Endodermal cell (in vitro differentiated cells): ENCODE measurements at regions not wholly inside any gene's neighbourhood (a gene's known extent, or its start where the extent isn't known, plus 50 kb on each side); places are given as distances from the start of the nearest gene placed in this dataset.
A peak's percentile ranks its signal among the peaks of the same experiment; 100 is the strongest.
"Not testable (repeated sequence)": the region's sequence is repeated elsewhere in the genome, so short reads cannot be mapped to it uniquely, and the experiment has no call there.

Experiments used
- DNase-seq: peaks from one replicate; pipeline ENCODE4 v3.0.0-alpha.2; 2017
- H3K27ac ChIP-seq: 2 replicates; pipeline ENCODE4 v1.5.1; 2013; ENCODE audit warnings: mild to moderate bottlenecking, low read depth, low read length, moderate library complexity
- H3K27me3 ChIP-seq: 2 replicates; pipeline ENCODE4 v1.6.1; 2013; ENCODE audit warnings: mild to moderate bottlenecking, low read length, moderate library complexity; ENCODE audit not compliant: insufficient read depth, control insufficient read depth, poor library complexity, severe bottlenecking
- H3K36me3 ChIP-seq: 2 replicates; pipeline ENCODE4 v1.7.0; 2013; ENCODE audit warnings: mild to moderate bottlenecking, low read length, moderate library complexity; ENCODE audit not compliant: control insufficient read depth, insufficient read depth
- H3K4me1 ChIP-seq: one replicate; pipeline ENCODE4 v1.7.0; 2013; ENCODE audit warnings: low read length; ENCODE audit not compliant: control insufficient read depth, insufficient read depth
- H3K4me3 ChIP-seq: 2 replicates; pipeline ENCODE4 v1.5.1; 2013; ENCODE audit warnings: mild to moderate bottlenecking, low read length, moderate library complexity
- H3K9ac ChIP-seq: 2 replicates; pipeline ENCODE4 v1.6.1; 2013; ENCODE audit warnings: mild to moderate bottlenecking, low read length, moderate library complexity; ENCODE audit not compliant: poor library complexity, severe bottlenecking; ENCODE audit errors: extremely low read depth
- H3K9me3 ChIP-seq: 2 replicates; pipeline ENCODE4 v1.6.1; 2013; ENCODE audit warnings: mild to moderate bottlenecking, low read length, moderate library complexity; ENCODE audit not compliant: control insufficient read depth
- H3K27ac Mint-ChIP-seq: 2 replicates; pipeline ENCODE4 v1.8.0; 2020; ENCODE audit warnings: mixed read lengths
- H3K27me3 Mint-ChIP-seq: 2 replicates; pipeline ENCODE4 v1.8.0; 2021; ENCODE audit warnings: mild to moderate bottlenecking, mixed read lengths; ENCODE audit not compliant: insufficient read depth
- H3K36me3 Mint-ChIP-seq: 2 replicates; pipeline ENCODE4 v1.8.0; 2020; ENCODE audit warnings: low read depth, mixed read lengths
- H3K4me1 Mint-ChIP-seq: 2 replicates; pipeline ENCODE4 v1.8.0; 2020; ENCODE audit warnings: mixed read lengths
- H3K4me3 Mint-ChIP-seq: 2 replicates; pipeline ENCODE4 v1.8.0; 2020; ENCODE audit warnings: mild to moderate bottlenecking, moderate library complexity, mixed read lengths
- H3K9me3 Mint-ChIP-seq: 2 replicates; pipeline ENCODE4 v1.8.0; 2020; ENCODE audit warnings: mild to moderate bottlenecking, mixed read lengths
- WGBS, 2 experiments: methylation state at CpG; one replicate each; pipeline versions ENCODE4 v1.1.5 to v1.1.7; 2013; ENCODE audit warnings: missing lambda C conversion rate in 2 of 2, mixed read lengths in 1 of 2; ENCODE audit not compliant: insufficient coverage in 1 of 2, insufficient read length in 1 of 2; 5-methylcytosine and 5-hydroxymethylcytosine counted together
- TF ChIP-seq, protein P1 (sequence below): fragments of 200-600 bp; sonication (generic); conservative IDR thresholded peaks from 2 replicates; pipeline ENCODE4 v1.5.0; 2021; ENCODE audit warnings: antibody characterized with exemption, mild to moderate bottlenecking

DNA sequence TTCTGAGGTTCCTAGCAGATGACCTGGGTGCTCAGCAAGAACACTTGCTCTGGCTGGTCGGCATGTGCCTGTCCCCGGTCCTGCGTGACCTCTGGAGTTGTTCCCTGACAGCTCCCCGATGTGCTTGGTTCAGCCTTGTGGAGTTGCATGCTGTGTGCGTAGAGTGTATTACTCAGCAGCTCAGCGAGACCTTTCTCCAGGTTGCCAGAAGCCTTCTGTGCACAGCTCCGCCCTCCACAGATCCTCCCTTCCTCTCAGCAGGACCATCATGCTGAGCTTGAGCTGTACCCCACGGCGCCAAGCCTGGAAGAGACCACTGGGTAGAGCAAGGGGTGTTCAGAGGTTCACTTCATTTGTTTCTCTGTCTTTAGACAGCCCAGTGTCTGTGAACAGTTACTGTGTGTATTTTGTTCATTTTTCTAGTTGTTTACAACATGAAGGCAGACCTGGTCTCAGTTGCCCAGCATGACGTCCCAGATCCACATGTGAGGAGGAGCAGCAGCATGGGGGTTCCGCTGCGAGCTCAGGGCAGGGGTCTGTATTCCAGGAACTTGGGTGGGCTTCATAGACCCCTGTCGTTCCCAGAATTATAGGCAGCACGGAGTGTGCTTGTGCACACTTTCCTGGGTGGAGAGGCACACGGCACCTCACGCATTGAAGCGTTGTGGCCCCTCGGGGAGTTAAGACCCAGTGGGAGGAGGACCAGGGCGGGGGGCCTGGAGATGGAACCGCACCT lies 148.6 kb downstream of the IGLL1 start:
- no peaks in the 10 kb centered on the region for H3K4me1 ChIP-seq
- H3K4me1 Mint-ChIP-seq = peaks cover 18% of the 10 kb centered on the region
- H3K4me3 ChIP-seq = no peak overlapping the region
- WGBS, 2 experiments = 70 to 78% methylated on average over 16 to 20 of the region's 20 CpGs
- no peaks in the 10 kb centered on the region for H3K36me3 ChIP-seq
- TF ChIP-seq, protein P1, sequence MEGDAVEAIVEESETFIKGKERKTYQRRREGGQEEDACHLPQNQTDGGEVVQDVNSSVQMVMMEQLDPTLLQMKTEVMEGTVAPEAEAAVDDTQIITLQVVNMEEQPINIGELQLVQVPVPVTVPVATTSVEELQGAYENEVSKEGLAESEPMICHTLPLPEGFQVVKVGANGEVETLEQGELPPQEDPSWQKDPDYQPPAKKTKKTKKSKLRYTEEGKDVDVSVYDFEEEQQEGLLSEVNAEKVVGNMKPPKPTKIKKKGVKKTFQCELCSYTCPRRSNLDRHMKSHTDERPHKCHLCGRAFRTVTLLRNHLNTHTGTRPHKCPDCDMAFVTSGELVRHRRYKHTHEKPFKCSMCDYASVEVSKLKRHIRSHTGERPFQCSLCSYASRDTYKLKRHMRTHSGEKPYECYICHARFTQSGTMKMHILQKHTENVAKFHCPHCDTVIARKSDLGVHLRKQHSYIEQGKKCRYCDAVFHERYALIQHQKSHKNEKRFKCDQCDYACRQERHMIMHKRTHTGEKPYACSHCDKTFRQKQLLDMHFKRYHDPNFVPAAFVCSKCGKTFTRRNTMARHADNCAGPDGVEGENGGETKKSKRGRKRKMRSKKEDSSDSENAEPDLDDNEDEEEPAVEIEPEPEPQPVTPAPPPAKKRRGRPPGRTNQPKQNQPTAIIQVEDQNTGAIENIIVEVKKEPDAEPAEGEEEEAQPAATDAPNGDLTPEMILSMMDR = no peak
- peaks cover 9% of the 10 kb centered on the region for H3K9me3 ChIP-seq
- H3K27me3 Mint-ChIP-seq = peaks cover 7% of the 10 kb centered on the region
- H3K9ac ChIP-seq = no peak overlapping the region
- no peaks in the 10 kb centered on the region for H3K36me3 Mint-ChIP-seq
- peak; percentile 78 for DNase-seq
- H3K27ac ChIP-seq = peak overlapping the region; percentile 1
- H3K4me3 Mint-ChIP-seq = no peak overlapping the region
- H3K27me3 ChIP-seq = no peaks in the 10 kb centered on the region
- H3K9me3 Mint-ChIP-seq = peaks cover 18% of the 10 kb centered on the region
- no peak overlapping the region for H3K27ac Mint-ChIP-seq

DNA sequence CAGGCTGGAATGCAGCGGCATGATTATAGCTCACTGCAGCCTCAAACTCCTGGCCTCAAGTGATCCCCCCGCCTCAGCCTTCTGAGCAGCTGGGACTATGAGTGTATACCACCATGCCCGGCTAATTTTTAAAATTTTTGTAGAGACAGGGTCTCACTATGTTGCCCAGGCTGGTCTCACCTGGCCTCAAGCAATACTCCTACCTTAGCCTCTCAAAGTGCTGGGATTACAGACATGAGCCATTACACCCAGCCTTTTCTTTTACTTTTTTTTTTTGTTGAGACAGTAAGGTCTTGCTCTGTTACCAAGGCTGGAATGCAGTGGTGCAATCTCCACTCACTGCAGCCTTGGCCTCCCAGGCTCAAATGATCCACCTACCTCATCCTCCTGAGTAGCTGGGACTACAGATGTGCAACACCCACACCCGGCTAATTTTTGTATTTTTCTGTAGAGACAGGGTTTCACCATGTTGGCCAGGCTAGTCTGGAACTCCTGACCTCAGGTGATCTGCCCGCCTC lies 155.5 kb downstream of the IGLL1 start:
- H3K27me3 Mint-ChIP-seq, H3K4me1 Mint-ChIP-seq, H3K4me3 ChIP-seq, H3K9me3 ChIP-seq, H3K36me3 ChIP-seq, H3K36me3 Mint-ChIP-seq, H3K9ac ChIP-seq, H3K27me3 ChIP-seq, H3K4me3 Mint-ChIP-seq, H3K27ac Mint-ChIP-seq, DNase-seq, H3K27ac ChIP-seq, H3K4me1 ChIP-seq, H3K9me3 Mint-ChIP-seq: not testable (repeated sequence)
- 91 to 95% methylated on average over 5 of the region's 5 CpGs for WGBS, 2 experiments

DNA sequence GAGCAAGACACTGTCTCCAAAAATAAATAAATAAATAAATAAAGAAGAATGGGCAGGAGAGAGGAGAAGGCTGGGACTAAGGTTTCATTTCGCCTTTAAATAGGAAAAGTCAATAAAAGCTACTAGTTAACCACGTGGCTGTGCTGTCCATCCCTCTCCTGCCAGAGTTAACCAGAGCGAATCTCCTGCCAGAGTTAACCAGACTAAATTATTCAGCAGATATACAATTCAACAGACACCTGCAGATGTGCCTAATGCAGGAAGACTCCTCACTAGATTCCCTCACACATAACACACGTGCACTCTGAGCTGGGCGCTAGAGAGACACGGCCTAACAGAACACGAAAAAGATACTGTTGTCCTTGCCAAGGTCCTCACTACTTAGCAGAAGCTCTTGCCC lies 156.1 kb downstream of the IGLL1 start:
- Mint-ChIP-seq H3K27ac (no peak overlapping the region), H3K27me3 (peaks cover 1% of the 10 kb centered on the region), H3K9me3 (peaks cover 7% of the 10 kb centered on the region), H3K4me1 (no peaks in the 10 kb centered on the region), H3K4me3 (no peak overlapping the region), H3K36me3 (no peaks in the 10 kb centered on the region)
- Histone ChIP-seq H3K9me3 (peaks cover under 1% of the 10 kb centered on the region), H3K4me1 (no peaks in the 10 kb centered on the region), H3K4me3 (no peak overlapping the region), H3K9ac (no peak overlapping the region), H3K27ac (no peak overlapping the region), H3K36me3 (no peaks in the 10 kb centered on the region), H3K27me3 (no peaks in the 10 kb centered on the region)
- 77 to 89% methylated on average over 3 to 5 of the region's 7 CpGs for WGBS, 2 experiments
- DNase-seq = no peak
- TF ChIP-seq, protein P1 = no peak

DNA sequence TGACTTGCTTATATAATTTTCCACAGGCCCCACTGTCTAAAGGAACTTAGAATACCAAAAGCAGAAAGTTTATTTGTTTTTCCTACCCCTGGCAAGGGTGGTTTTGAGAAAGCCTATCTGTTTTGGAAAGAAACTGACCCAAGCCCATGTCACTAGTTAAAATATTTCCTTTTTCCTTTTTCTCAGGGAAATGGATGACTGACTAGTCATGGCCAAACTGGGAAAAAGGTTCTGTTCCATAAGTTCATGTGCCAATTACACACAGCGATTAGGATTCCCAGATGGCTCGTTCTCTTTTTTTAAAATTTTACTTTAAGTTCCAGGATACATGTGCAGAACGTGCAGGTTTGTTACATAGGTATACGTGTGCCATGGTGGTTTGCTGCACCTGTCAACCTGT lies 157.8 kb downstream of the IGLL1 start:
- not testable (repeated sequence) for H3K27ac ChIP-seq, H3K9me3 Mint-ChIP-seq, DNase-seq, H3K27ac Mint-ChIP-seq, H3K4me3 Mint-ChIP-seq, H3K4me1 ChIP-seq, H3K36me3 Mint-ChIP-seq, H3K27me3 Mint-ChIP-seq, H3K36me3 ChIP-seq, H3K4me3 ChIP-seq, H3K9me3 ChIP-seq, H3K9ac ChIP-seq, H3K27me3 ChIP-seq, H3K4me1 Mint-ChIP-seq
- WGBS, 2 experiments = 93 to 97% methylated on average over 4 of the region's 4 CpGs

DNA sequence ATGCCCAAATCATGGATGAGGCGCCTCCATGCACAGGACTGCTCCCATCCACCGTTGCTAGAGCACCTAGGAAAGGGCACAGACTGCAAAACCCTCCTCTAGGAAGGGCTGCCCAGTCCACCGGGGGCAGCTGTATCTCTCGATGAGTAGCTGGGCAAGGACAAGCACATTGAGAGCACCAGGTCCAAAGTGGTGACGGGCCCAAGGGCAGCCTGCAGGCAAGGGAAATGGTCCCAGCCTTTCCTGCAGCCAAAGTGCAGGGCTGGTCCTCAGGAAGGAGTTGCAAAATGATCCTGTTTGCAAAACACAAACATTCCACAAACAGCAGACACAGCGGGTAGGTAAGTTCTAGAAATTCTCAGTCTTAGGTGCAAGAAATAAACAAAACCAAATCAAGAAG lies 158.8 kb downstream of the IGLL1 start:
- not testable (repeated sequence) for H3K4me3 ChIP-seq, H3K36me3 ChIP-seq, H3K27ac ChIP-seq, H3K9ac ChIP-seq, H3K9me3 Mint-ChIP-seq, H3K4me1 Mint-ChIP-seq, H3K9me3 ChIP-seq, H3K27ac Mint-ChIP-seq, H3K27me3 ChIP-seq, H3K4me3 Mint-ChIP-seq, H3K4me1 ChIP-seq, H3K36me3 Mint-ChIP-seq, H3K27me3 Mint-ChIP-seq, DNase-seq
- WGBS, 2 experiments = 89 to 93% methylated on average over 4 to 6 of the region's 6 CpGs
